ENCODE measurements at regions not wholly inside any gene's neighbourhood (a gene's known extent, or its start where the extent isn't known, plus 50 kb on each side); places are given as distances from the start of the nearest gene placed in this dataset.

DNA sequence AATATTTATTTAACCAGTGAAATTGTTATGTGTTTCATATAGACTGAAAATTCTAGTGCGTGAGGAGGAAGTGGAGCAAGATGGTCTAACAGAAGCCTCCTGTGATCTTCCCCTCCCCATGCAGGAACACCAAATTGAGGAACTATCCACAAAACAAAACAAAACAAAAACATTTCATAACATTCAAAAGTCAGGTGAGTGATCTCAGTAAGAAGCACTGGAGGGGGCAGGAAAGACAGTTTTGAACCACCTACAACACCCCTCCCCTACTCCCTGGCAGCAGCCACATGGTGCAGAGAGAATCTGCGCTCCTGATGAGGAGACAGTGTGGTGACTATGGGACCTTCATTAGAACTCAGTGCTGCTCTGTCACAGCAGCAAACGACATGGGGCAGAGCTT is 221.9 kb upstream of the SEMA3C start:
- no peak for DNase-seq (ENCODE audit: low read depth, low spot score)
- Histone ChIP-seq H2AFZ (ENCODE audit: control insufficient read depth, low read length) (no peak overlapping the region), H3K4me1 (ENCODE audit: control insufficient read depth, extremely low read depth, insufficient read depth, low read length) (no peaks in the 10 kb centered on the region), H3K9me3 (ENCODE audit: control insufficient read depth, low read depth, low read length) (no peaks in the 10 kb centered on the region), H3K79me2 (ENCODE audit: control insufficient read depth, insufficient read depth, low read length) (no peaks in the 10 kb centered on the region), H3K4me3 (ENCODE audit: control insufficient read depth in 2 of 3, extremely low read depth in 1 of 3, insufficient read depth in 2 of 3, low read depth in 1 of 3, low read length in 3 of 3) (no peak overlapping the region), H4K20me1 (ENCODE audit: control insufficient read depth, extremely low read depth, insufficient read depth, low read length) (no peaks in the 10 kb centered on the region), H3K27me3 (ENCODE audit: control insufficient read depth, extremely low read depth, insufficient read depth, low read length) (no peaks in the 10 kb centered on the region), H3K9me1 (ENCODE audit: control insufficient read depth, extremely low read depth, insufficient read depth, low read length) (no peaks in the 10 kb centered on the region), H3K4me2 (ENCODE audit: control insufficient read depth, extremely low read depth, insufficient read depth, low read depth, low read length) (no peak overlapping the region), H3K36me3 (ENCODE audit: control insufficient read depth in 2 of 2, extremely low read depth in 1 of 2, insufficient read depth in 2 of 2, low read length in 2 of 2) (no peaks in the 10 kb centered on the region), H3K27ac (ENCODE audit: control insufficient read depth, insufficient read depth, low read length) (no peak overlapping the region), H3K9ac (ENCODE audit: control insufficient read depth, extremely low read depth, insufficient read depth, low read length) (no peak overlapping the region)
- dilution Hi-C loops (cut with MboI; ENCODE audit: extremely low pct_ligation_motif_present, low sequenced_read_pairs) = no loop called here
- FAIRE-seq = no peak
- TF ChIP-seq, protein P1, sequence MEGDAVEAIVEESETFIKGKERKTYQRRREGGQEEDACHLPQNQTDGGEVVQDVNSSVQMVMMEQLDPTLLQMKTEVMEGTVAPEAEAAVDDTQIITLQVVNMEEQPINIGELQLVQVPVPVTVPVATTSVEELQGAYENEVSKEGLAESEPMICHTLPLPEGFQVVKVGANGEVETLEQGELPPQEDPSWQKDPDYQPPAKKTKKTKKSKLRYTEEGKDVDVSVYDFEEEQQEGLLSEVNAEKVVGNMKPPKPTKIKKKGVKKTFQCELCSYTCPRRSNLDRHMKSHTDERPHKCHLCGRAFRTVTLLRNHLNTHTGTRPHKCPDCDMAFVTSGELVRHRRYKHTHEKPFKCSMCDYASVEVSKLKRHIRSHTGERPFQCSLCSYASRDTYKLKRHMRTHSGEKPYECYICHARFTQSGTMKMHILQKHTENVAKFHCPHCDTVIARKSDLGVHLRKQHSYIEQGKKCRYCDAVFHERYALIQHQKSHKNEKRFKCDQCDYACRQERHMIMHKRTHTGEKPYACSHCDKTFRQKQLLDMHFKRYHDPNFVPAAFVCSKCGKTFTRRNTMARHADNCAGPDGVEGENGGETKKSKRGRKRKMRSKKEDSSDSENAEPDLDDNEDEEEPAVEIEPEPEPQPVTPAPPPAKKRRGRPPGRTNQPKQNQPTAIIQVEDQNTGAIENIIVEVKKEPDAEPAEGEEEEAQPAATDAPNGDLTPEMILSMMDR (optimal IDR thresholded peaks at IDR 0.05 in 1 of 3, IDR thresholded peaks at IDR 0.05 in 1 of 3, conservative IDR thresholded peaks at IDR 0.05 in 1 of 3; ENCODE audit: extremely low read depth in 1 of 3, insufficient read depth in 2 of 3, low read length in 3 of 3) = no peak
- TF ChIP-seq EZH2 (IDR thresholded peaks at IDR 0.05; ENCODE audit: low read length) = no peak

DNA sequence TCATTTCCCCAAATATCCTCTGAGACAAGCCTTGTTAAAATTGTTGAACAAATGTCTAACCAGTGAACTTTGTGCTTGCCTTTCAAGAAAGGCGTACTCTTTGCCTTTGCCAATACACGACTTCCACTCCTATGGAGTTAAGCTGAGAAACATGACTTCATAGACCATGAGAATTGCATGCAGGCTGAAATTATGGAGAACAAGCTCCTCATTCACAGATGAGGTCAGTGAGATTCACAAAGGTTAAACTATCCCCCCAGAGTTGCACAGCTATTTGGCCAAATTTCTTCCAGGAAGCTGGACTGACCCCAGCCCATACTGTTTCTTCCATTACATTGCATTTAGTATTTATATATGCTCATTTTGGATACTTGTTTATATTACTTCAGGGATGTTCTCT is 221.4 kb upstream of the SEMA3C start:
- Histone ChIP-seq H3K9me1 (ENCODE audit: control insufficient read depth, extremely low read depth, insufficient read depth, low read length) (no peaks in the 10 kb centered on the region), H3K4me2 (ENCODE audit: control insufficient read depth, extremely low read depth, insufficient read depth, low read depth, low read length) (no peak overlapping the region), H3K27me3 (ENCODE audit: control insufficient read depth, extremely low read depth, insufficient read depth, low read length) (no peaks in the 10 kb centered on the region), H3K36me3 (ENCODE audit: control insufficient read depth in 2 of 2, extremely low read depth in 1 of 2, insufficient read depth in 2 of 2, low read length in 2 of 2) (no peaks in the 10 kb centered on the region), H3K9me3 (ENCODE audit: control insufficient read depth, low read depth, low read length) (no peaks in the 10 kb centered on the region), H2AFZ (ENCODE audit: control insufficient read depth, low read length) (no peak overlapping the region), H3K27ac (ENCODE audit: control insufficient read depth, insufficient read depth, low read length) (no peak overlapping the region), H3K4me3 (ENCODE audit: control insufficient read depth in 2 of 3, extremely low read depth in 1 of 3, insufficient read depth in 2 of 3, low read depth in 1 of 3, low read length in 3 of 3) (no peak overlapping the region), H3K4me1 (ENCODE audit: control insufficient read depth, extremely low read depth, insufficient read depth, low read length) (no peaks in the 10 kb centered on the region), H3K79me2 (ENCODE audit: control insufficient read depth, insufficient read depth, low read length) (no peaks in the 10 kb centered on the region), H4K20me1 (ENCODE audit: control insufficient read depth, extremely low read depth, insufficient read depth, low read length) (no peaks in the 10 kb centered on the region), H3K9ac (ENCODE audit: control insufficient read depth, extremely low read depth, insufficient read depth, low read length) (no peak overlapping the region)
- DNase-seq (ENCODE audit: low read depth, low spot score) = no peak
- TF ChIP-seq EZH2 (IDR thresholded peaks at IDR 0.05; ENCODE audit: low read length) = no peak
- TF ChIP-seq, protein P1 (optimal IDR thresholded peaks at IDR 0.05 in 1 of 3, IDR thresholded peaks at IDR 0.05 in 1 of 3, conservative IDR thresholded peaks at IDR 0.05 in 1 of 3; ENCODE audit: extremely low read depth in 1 of 3, insufficient read depth in 2 of 3, low read length in 3 of 3) = no peak
- dilution Hi-C loops (cut with MboI; ENCODE audit: extremely low pct_ligation_motif_present, low sequenced_read_pairs) = no loop called here
- no peak for FAIRE-seq
